Uterus (tissue), 3 donors: ENCODE measurements at regions not wholly inside any gene's neighbourhood (a gene's known extent, or its start where the extent isn't known, plus 50 kb on each side); places are given as distances from the start of the nearest gene placed in this dataset.

Experiments used
- DNase-seq, 2 donors: peaks; one replicate each; pipeline ENCODE4 v3.0.0-alpha.2; 2019 to 2020
- H3K27ac ChIP-seq, 2 donors: fragments of 200-600 bp; sonication (generic); 1 replicate in 1 of 2; 2 replicates in 1 of 2; pipeline ENCODE4 v1.5.1; 2016 to 2018
- H3K27me3 ChIP-seq, 2 donors: fragments of 200-600 bp; sonication (generic); one replicate each; pipeline ENCODE4 v1.5.1; 2018 to 2019; ENCODE audit warnings: control low read depth in 1 of 2
- H3K36me3 ChIP-seq, 2 donors: fragments of 200-600 bp; sonication (generic); one replicate each; pipeline ENCODE4 v1.5.1; 2019; ENCODE audit warnings: control low read depth in 1 of 2
- H3K4me1 ChIP-seq, 2 donors: fragments of 200-600 bp; sonication (generic); one replicate each; pipeline ENCODE4 v1.5.1; 2018 to 2019; ENCODE audit warnings: control low read depth in 1 of 2
- H3K4me3 ChIP-seq, 2 donors: fragments of 200-600 bp; sonication (generic); 1 replicate in 1 of 2; 2 replicates in 1 of 2; pipeline ENCODE4 v1.5.1; 2018 to 2019; ENCODE audit warnings: mild to moderate bottlenecking in 1 of 2
- H3K9me3 ChIP-seq, 2 donors: fragments of 200-600 bp; sonication (generic); one replicate each; pipeline ENCODE4 v1.5.1; 2019; ENCODE audit warnings: control low read depth in 1 of 2
- CTCF ChIP-seq, 4 experiments: fragments of 200-600 bp in 2 of 4; fragments of 450-650 bp in 2 of 4; sonication (generic) in 2 of 4; IDR thresholded peaks; one replicate each; pipeline ENCODE4 v1.5.1; 2016 to 2019; ENCODE audit warnings: antibody characterized with exemption in 4 of 4, mild to moderate bottlenecking in 2 of 4, moderate library complexity in 1 of 4
- POLR2A ChIP-seq, 2 donors: fragments of 450-650 bp; IDR thresholded peaks; one replicate each; pipeline ENCODE4 v1.6.1; 2016; ENCODE audit warnings: antibody characterized with exemption in 2 of 2, mild to moderate bottlenecking in 1 of 2, moderate library complexity in 1 of 2
- intact Hi-C: fragments of 100-400 bp; cut with DNase I; formaldehyde crosslinking; loops from one replicate; pipeline ENCODE4 v1.15.1; 2023; ENCODE audit warnings: low total_unique reads
- donor health status: DM: yes; HTN: yes; CAD: no.

DNA sequence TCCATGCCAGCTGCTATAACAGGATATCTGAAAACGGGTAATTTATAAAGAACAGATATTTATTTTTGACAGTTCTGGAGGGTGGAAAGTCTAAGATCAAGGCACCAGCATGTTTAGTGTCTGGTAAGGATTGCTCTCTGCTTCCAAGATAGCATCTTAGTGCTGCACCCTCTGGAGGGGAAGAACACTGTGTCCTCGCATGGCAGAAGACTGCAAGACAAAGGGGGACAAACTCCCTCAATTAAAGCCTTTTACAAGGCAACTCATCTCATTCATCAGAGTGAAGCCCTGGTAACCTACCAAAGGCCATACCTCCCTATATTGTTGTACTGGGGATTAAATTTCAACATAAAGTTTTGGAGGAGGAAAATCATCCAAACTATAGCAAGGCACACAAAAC is 298.9 kb upstream of the EDIL3 start:
- no peak overlapping the region for H3K27ac ChIP-seq
- TF ChIP-seq CTCF (IDR thresholded peaks at IDR 0.05): no peak
- TF ChIP-seq POLR2A (IDR thresholded peaks at IDR 0.05): no peak
- intact Hi-C loops: no loop called here

DNA sequence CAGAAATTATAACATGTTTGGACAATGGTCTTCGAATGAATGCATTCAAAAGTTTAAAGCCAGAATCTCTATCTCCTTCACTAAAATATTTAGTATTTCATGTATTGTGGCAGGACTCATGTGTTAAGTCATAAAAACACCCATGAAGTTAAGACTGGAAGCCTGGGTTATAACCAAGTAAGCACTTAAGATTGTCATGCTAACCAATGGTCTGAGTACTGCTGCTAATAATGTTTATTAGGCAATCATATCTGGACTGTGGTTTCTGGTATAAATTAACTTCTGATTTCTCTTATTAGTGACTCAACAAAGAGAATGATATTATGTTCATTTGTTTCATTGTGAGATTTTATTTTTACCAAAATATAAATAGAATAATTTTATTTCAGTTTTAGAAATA is 297.9 kb upstream of the EDIL3 start:
- Histone ChIP-seq H3K27me3 (no peaks in the 10 kb centered on the region), H3K4me3 (no peak overlapping the region), H3K27ac (no peak overlapping the region), H3K9me3 (no peaks in the 10 kb centered on the region), H3K36me3 (no peaks in the 10 kb centered on the region), H3K4me1 (no peaks in the 10 kb centered on the region)
- DNase-seq: no peak
- intact Hi-C loops: no loop called here
- no peak for TF ChIP-seq CTCF (IDR thresholded peaks at IDR 0.05)
- TF ChIP-seq POLR2A (IDR thresholded peaks at IDR 0.05): no peak

More for the DNA sequence above, 298.9 kb upstream of the EDIL3 start:
- H3K27me3 ChIP-seq: no peaks in the 10 kb centered on the region
- no peaks in the 10 kb centered on the region for H3K36me3 ChIP-seq
- no peaks in the 10 kb centered on the region for H3K9me3 ChIP-seq
- DNase-seq: no peak
- no peaks in the 10 kb centered on the region for H3K4me1 ChIP-seq
- H3K4me3 ChIP-seq: no peak overlapping the region

DNA sequence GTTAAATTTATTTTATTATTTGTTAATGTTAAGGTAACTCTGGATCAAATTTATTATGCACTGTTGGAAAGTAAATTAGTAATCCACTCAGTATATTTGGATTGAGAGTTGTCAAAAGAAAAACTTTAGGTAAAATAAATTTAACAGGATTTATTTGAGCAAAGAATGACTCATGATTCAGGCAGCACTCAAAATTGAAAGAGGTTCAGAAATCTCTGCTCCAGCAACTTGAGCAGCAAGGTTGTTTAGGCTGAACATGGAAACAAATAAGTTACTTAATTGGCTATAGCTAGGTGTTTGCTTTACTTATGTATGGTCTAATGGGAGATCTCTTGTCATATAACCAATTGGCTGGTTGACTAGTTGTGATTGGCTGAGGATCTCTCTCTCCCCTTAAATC is 296.2 kb upstream of the EDIL3 start:
- intact Hi-C loops: no loop called here
- DNase-seq: no peak
- Histone ChIP-seq H3K27ac (no peak overlapping the region), H3K9me3 (no peaks in the 10 kb centered on the region), H3K36me3 (no peaks in the 10 kb centered on the region), H3K4me1 (no peaks in the 10 kb centered on the region), H3K4me3 (no peak overlapping the region), H3K27me3 (no peaks in the 10 kb centered on the region)
- TF ChIP-seq POLR2A (IDR thresholded peaks at IDR 0.05) (no peak), CTCF (IDR thresholded peaks at IDR 0.05) (no peak)

- intact Hi-C loops: no loop called here
- Histone ChIP-seq H3K4me3 (no peak overlapping the region), H3K36me3 (no peaks in the 10 kb centered on the region), H3K27me3 (no peaks in the 10 kb centered on the region), H3K4me1 (no peaks in the 10 kb centered on the region), H3K27ac (no peak overlapping the region), H3K9me3 (no peaks in the 10 kb centered on the region)
- DNase-seq: no peak
- TF ChIP-seq CTCF (IDR thresholded peaks at IDR 0.05) (no peak), POLR2A (IDR thresholded peaks at IDR 0.05) (no peak)
Measured at GRCh38 chr5:84673785-84674184, 289.1 kb upstream of the EDIL3 start.

DNA sequence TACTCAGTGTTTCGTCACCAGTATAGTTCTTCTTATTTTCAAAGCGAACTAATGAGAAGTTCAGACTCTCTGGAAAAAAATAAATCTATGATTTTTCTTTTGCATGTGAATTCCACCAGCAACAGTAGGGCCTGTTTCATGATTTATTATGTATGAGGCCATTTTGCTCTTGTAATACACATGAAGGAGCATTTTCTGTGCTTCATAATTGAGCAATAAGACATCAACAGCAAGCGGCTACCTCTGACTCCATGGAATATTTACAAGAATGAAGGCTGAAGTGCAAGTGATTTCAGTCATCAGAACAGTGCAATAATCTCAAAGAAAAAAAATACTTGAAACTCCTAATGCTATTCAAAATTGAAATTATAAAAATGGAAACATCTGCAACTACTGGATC is 282.9 kb upstream of the EDIL3 start:
- TF ChIP-seq CTCF (IDR thresholded peaks at IDR 0.05) (no peak), POLR2A (IDR thresholded peaks at IDR 0.05) (no peak)
- H3K9me3 ChIP-seq: no peaks in the 10 kb centered on the region
- no peak overlapping the region for H3K4me3 ChIP-seq
- H3K27me3 ChIP-seq: no peaks in the 10 kb centered on the region
- DNase-seq: no peak
- intact Hi-C loops: no loop called here
- H3K36me3 ChIP-seq: no peaks in the 10 kb centered on the region
- no peak overlapping the region for H3K27ac ChIP-seq
- no peaks in the 10 kb centered on the region for H3K4me1 ChIP-seq
